IMR-90 (cell line): ENCODE measurements at regions not wholly inside any gene's neighbourhood (a gene's known extent, or its start where the extent isn't known, plus 50 kb on each side); places are given as distances from the start of the nearest gene placed in this dataset.

Experiments
- ATAC-seq: fragments of 200-7000 bp; cut with Tn5 transposase; 2 replicates; pipeline ENCODE4 v1.9.1; 2020; ENCODE audit warnings: low read depth, mild to moderate bottlenecking, moderate library complexity
- BruUV-seq: library from RNA; stranded (reverse); fragments of 400-500 nt; replicated peaks from 2 replicates; lab custom pipeline; 2021; lab: Mats Ljungman, UMichigan
- CTCF ChIA-PET: fragments of 300-600 bp; formaldehyde crosslinking; extraction: SDS; loops from one replicate; lab custom pipeline; 2021; ENCODE audit warnings: antibody characterized with exemption; lab: Yijun Ruan, JAX
- POLR2A ChIA-PET: fragments of 300-600 bp; sonication (Branson Sonifier 250); formaldehyde crosslinking; loops from one replicate; lab custom pipeline; 2022; ENCODE audit warnings: antibody characterized with exemption; ENCODE audit not compliant: unreplicated experiment; lab: Charles Lee
- DNase-seq: peaks from one replicate; pipeline ENCODE4 v3.0.0; 2013
- H2AFZ ChIP-seq: replicated peaks from 2 replicates; pipeline ENCODE3; 2013; ENCODE audit warnings: low read length, mild to moderate bottlenecking; ENCODE audit not compliant: poor library complexity
- H2AK5ac ChIP-seq: 2 replicates; pipeline ENCODE4 v1.6.1; 2013; ENCODE audit warnings: low read depth, low read length, inconsistent platforms
- H2AK9ac ChIP-seq: replicated peaks from 2 replicates; pipeline ENCODE3; 2013; ENCODE audit warnings: mild to moderate bottlenecking, low read depth, low read length, moderate library complexity; ENCODE audit not compliant: poor library complexity
- H2BK120ac ChIP-seq: 2 replicates; pipeline ENCODE4 v1.6.1; 2013; ENCODE audit warnings: low read depth, low read length, inconsistent platforms
- H2BK15ac ChIP-seq: 3 replicates; pipeline ENCODE4 v1.6.1; 2013; ENCODE audit warnings: low read depth, low read length, inconsistent platforms
- H2BK20ac ChIP-seq: 2 replicates; pipeline ENCODE4 v1.6.1; 2013; ENCODE audit warnings: low read depth, mild to moderate bottlenecking, inconsistent platforms, low read length, moderate library complexity
- H2BK5ac ChIP-seq: 2 replicates; pipeline ENCODE4 v1.6.1; 2013; ENCODE audit warnings: mild to moderate bottlenecking, low read depth, low read length, inconsistent platforms; ENCODE audit not compliant: poor library complexity, severe bottlenecking
- H3K14ac ChIP-seq: replicated peaks from 2 replicates; pipeline ENCODE4 v1.6.1; 2013; ENCODE audit warnings: low read depth, low read length, inconsistent platforms
- H3K18ac ChIP-seq: 2 replicates; pipeline ENCODE4 v1.6.1; 2013; ENCODE audit warnings: low read depth, low read length, control low read depth
- H3K23ac ChIP-seq: 2 replicates; pipeline ENCODE4 v1.6.1; 2013; ENCODE audit warnings: low read depth, low read length, inconsistent platforms
- H3K27ac ChIP-seq: 2 replicates; pipeline ENCODE4 v1.5.1; 2013; ENCODE audit warnings: mild to moderate bottlenecking, control low read depth, low read length; ENCODE audit not compliant: insufficient read depth
- H3K27me3 ChIP-seq: 2 replicates; pipeline ENCODE4 v1.6.1; 2013; ENCODE audit warnings: low read length; ENCODE audit not compliant: control insufficient read depth, insufficient read depth
- H3K36me3 ChIP-seq: 2 replicates; pipeline ENCODE4 v1.6.1; 2013; ENCODE audit warnings: low read length, mixed read lengths; ENCODE audit not compliant: control insufficient read depth, insufficient read depth
- H3K4ac ChIP-seq: 2 replicates; pipeline ENCODE4 v1.6.1; 2013; ENCODE audit warnings: low read depth, low read length, inconsistent platforms
- H3K4me1 ChIP-seq: 2 replicates; pipeline ENCODE4 v1.6.1; 2013; ENCODE audit warnings: low read length, mixed read lengths; ENCODE audit not compliant: control insufficient read depth, insufficient read depth
- H3K4me2 ChIP-seq: 2 replicates; pipeline ENCODE4 v1.6.1; 2013; ENCODE audit warnings: low read depth, mild to moderate bottlenecking, control low read depth, low read length, moderate library complexity
- H3K4me3 ChIP-seq: 2 replicates; pipeline ENCODE4 v1.5.1; 2013; ENCODE audit warnings: low read depth, mild to moderate bottlenecking, control low read depth, low read length, moderate library complexity; ENCODE audit not compliant: insufficient read depth
- H3K56ac ChIP-seq: 2 replicates; pipeline ENCODE4 v1.6.1; 2013; ENCODE audit warnings: low read length, inconsistent platforms; ENCODE audit not compliant: insufficient read depth; ENCODE audit errors: extremely low read depth
- H3K79me1 ChIP-seq, 2 experiments: 2 replicates each; pipeline ENCODE4 v1.6.1; 2013; ENCODE audit warnings: low read length in 2 of 2, inconsistent platforms in 1 of 2, low read depth in 1 of 2
- H3K9ac ChIP-seq: 2 replicates; pipeline ENCODE4 v1.6.1; 2013; ENCODE audit warnings: low read depth, low read length, control low read depth
- H3K9me1 ChIP-seq: 2 replicates; pipeline ENCODE4 v1.6.1; 2013; ENCODE audit warnings: low read length, inconsistent platforms; ENCODE audit not compliant: insufficient read depth
- H3K9me3 ChIP-seq: 2 replicates; pipeline ENCODE4 v1.6.1; 2013; ENCODE audit warnings: low read length; ENCODE audit not compliant: control insufficient read depth, insufficient read depth
- H4K20me1 ChIP-seq: 2 replicates; pipeline ENCODE4 v1.6.1; 2013; ENCODE audit warnings: low read length, inconsistent platforms; ENCODE audit not compliant: insufficient read depth
- H4K5ac ChIP-seq: 2 replicates; pipeline ENCODE4 v1.6.1; 2013; ENCODE audit warnings: mild to moderate bottlenecking, low read depth, low read length, control low read depth
- H4K8ac ChIP-seq, 2 experiments: 2 replicates each; pipeline ENCODE4 v1.6.1; 2013; ENCODE audit warnings: low read depth in 2 of 2, low read length in 2 of 2, control low read depth in 1 of 2, inconsistent platforms in 1 of 2
- H4K91ac ChIP-seq: 2 replicates; pipeline ENCODE4 v1.6.1; 2013; ENCODE audit warnings: low read depth, low read length, inconsistent platforms; ENCODE audit not compliant: insufficient read depth
- BHLHE40 ChIP-seq: fragments of 150-350 bp; IDR thresholded peaks from 2 replicates; pipeline ENCODE4 v1.6.1; 2016; ENCODE audit warnings: mild to moderate bottlenecking, low read depth, low read length
- CEBPB ChIP-seq: IDR thresholded peaks from 2 replicates; pipeline ENCODE4 v1.6.1; 2012; ENCODE audit warnings: low read depth, low read length, improper control_type of control experiment
- CHD1 ChIP-seq: IDR thresholded peaks from 2 replicates; pipeline ENCODE4 v1.6.1; 2012; ENCODE audit warnings: low read depth, low read length, improper control_type of control experiment
- CTCF ChIP-seq: conservative IDR thresholded peaks from 2 replicates; pipeline ENCODE4 v1.5.1; 2012; ENCODE audit warnings: mild to moderate bottlenecking, low read depth, low read length, improper control_type of control experiment
- ELK1 ChIP-seq: fragments of 150-350 bp; IDR thresholded peaks from 2 replicates; pipeline ENCODE4 v1.6.1; 2016; ENCODE audit warnings: low read depth, mild to moderate bottlenecking, low read length, moderate library complexity, borderline replicate concordance
- FOS ChIP-seq: fragments of 150-350 bp; IDR thresholded peaks from 2 replicates; pipeline ENCODE4 v1.6.1; 2016; ENCODE audit warnings: low read depth, low read length
- MAFK ChIP-seq: IDR thresholded peaks from 2 replicates; pipeline ENCODE4 v1.6.1; 2012; ENCODE audit warnings: low read depth, low read length, improper control_type of control experiment
- MAZ ChIP-seq: IDR thresholded peaks from 2 replicates; pipeline ENCODE4 v1.6.1; 2012; ENCODE audit warnings: low read depth, mild to moderate bottlenecking, low read length, improper control_type of control experiment, moderate library complexity, borderline replicate concordance
- MXI1 ChIP-seq: IDR thresholded peaks from 2 replicates; pipeline ENCODE4 v1.6.1; 2012; ENCODE audit warnings: low read depth, mild to moderate bottlenecking, low read length, moderate library complexity, borderline replicate concordance
- NFE2L2 ChIP-seq: fragments of 150-350 bp; IDR thresholded peaks from 2 replicates; pipeline ENCODE4 v1.6.1; 2016; ENCODE audit warnings: low read depth, mild to moderate bottlenecking, low read length
- POLR2A ChIP-seq: IDR thresholded peaks from 2 replicates; pipeline ENCODE4 v1.6.1; 2012; ENCODE audit warnings: mild to moderate bottlenecking, low read depth, low read length
- RAD21 ChIP-seq: IDR thresholded peaks from 2 replicates; pipeline ENCODE4 v1.6.1; 2012; ENCODE audit warnings: low read length, improper control_type of control experiment
- RCOR1 ChIP-seq: IDR thresholded peaks from 2 replicates; pipeline ENCODE4 v1.6.1; 2012; ENCODE audit warnings: mild to moderate bottlenecking, low read length, improper control_type of control experiment; ENCODE audit not compliant: insufficient replicate concordance
- RFX5 ChIP-seq: IDR thresholded peaks from 2 replicates; pipeline ENCODE4 v1.8.0; 2012; ENCODE audit warnings: low read depth, mild to moderate bottlenecking, low read length, moderate library complexity
- SMC3 ChIP-seq: fragments of 150-350 bp; IDR thresholded peaks from 2 replicates; pipeline ENCODE4 v1.6.1; 2016; ENCODE audit warnings: low read depth, mild to moderate bottlenecking, antibody characterized with exemption, low read length, moderate library complexity
- WGBS, 2 experiments: methylation state at CpG; one replicate each; pipeline versions ENCODE4 v1.1.5 to v1.1.7; 2013; ENCODE audit warnings: missing lambda C conversion rate in 2 of 2; ENCODE audit not compliant: insufficient read length in 1 of 2; ENCODE audit errors: extremely low coverage in 2 of 2; 5-methylcytosine and 5-hydroxymethylcytosine counted together
- dilution Hi-C: fragments of 300-500 bp; cut with HindIII; formaldehyde crosslinking; loops from one replicate; pipeline ENCODE4 v1.14.3; 2018; ENCODE audit warnings: low sequenced_read_pairs; ENCODE audit not compliant: unreplicated experiment
- in situ Hi-C: fragments of 300-500 bp; cut with MboI; formaldehyde crosslinking; loops from 3 replicates; pipeline ENCODE4 v1.14.3; 2019; ENCODE audit warnings: low sequenced_read_pairs, inconsistent platforms, mixed read lengths
- intact Hi-C: fragments of 100-400 bp; cut with micrococcal nuclease; formaldehyde crosslinking; loops from 2 replicates; pipeline ENCODE4 v1.10.0; 2022
- TF ChIP-seq, protein P1 (sequence below): fragments of 150-350 bp; IDR thresholded peaks from 2 replicates; pipeline ENCODE4 v1.6.1; 2017; ENCODE audit warnings: mild to moderate bottlenecking, antibody characterized with exemption, low read length, low read depth

DNA sequence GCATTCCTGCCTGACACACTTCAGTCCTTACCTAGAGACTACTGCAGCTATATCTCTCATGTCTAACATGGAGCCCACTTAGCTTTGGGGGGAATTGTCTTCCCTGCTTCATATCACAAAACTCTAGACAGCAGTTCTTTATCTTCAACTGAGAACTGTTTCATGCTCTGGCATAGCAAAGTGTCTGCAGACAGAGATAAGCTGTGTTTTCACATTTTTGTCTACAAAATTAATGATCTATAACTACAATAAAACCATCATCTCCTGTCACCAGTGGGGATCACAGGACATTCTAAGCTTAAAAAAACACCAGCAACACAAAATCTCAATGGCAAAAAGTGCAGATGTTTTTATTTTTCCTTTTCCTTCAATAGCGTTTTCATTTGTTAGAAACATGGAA is 137.1 kb upstream of the VRK1 start:
- DNase-seq (no peak), ATAC-seq (no peak)
- Histone ChIP-seq H3K14ac (no peak overlapping the region), H3K18ac (no peak overlapping the region), H3K79me1 (no peaks in the 10 kb centered on the region), H3K56ac (no peak overlapping the region), H3K4ac (no peak overlapping the region), H2AK5ac (no peak overlapping the region), H4K5ac (no peak overlapping the region), H2BK5ac (no peak overlapping the region), H3K4me2 (no peak overlapping the region), H3K23ac (no peak overlapping the region), H3K9me3 (no peaks in the 10 kb centered on the region), H4K8ac (no peak overlapping the region), H3K9ac (no peak overlapping the region), H2AK9ac (no peak overlapping the region), H3K4me1 (no peaks in the 10 kb centered on the region), H4K91ac (no peak overlapping the region), H3K27ac (no peak overlapping the region), H3K36me3 (no peaks in the 10 kb centered on the region), H3K9me1 (no peaks in the 10 kb centered on the region), H3K4me3 (no peak overlapping the region), H2BK120ac (no peak overlapping the region), H4K20me1 (no peaks in the 10 kb centered on the region), H2BK20ac (no peak overlapping the region), H3K27me3 (peaks cover 2% of the 10 kb centered on the region; the same call in 1 of the 2 replicates), H2BK15ac (no peak overlapping the region), H2AFZ (no peak overlapping the region)
- dilution Hi-C loops = no loop called here
- no TSS peak for BruUV-seq
- in situ Hi-C loops = no loop called here
- intact Hi-C loops = no loop called here
- ChIA-PET CTCF (no interaction called here), POLR2A (no interaction called here)
- WGBS, 2 experiments = no CpG with 5 or more reads among the region's 1 CpG
- no peak for TF ChIP-seq MXI1
- TF ChIP-seq BHLHE40 = no peak
- TF ChIP-seq POLR2A = no peak
- no peak for TF ChIP-seq CHD1
- no peak for TF ChIP-seq SMC3
- TF ChIP-seq MAZ = no peak
- TF ChIP-seq RAD21 = no peak
- TF ChIP-seq CEBPB = no peak
- no peak for TF ChIP-seq FOS
- no peak for TF ChIP-seq MAFK
- no peak for TF ChIP-seq ELK1
- TF ChIP-seq NFE2L2 = no peak
- no peak for TF ChIP-seq CTCF
- no peak for TF ChIP-seq RCOR1
- TF ChIP-seq, protein P1, sequence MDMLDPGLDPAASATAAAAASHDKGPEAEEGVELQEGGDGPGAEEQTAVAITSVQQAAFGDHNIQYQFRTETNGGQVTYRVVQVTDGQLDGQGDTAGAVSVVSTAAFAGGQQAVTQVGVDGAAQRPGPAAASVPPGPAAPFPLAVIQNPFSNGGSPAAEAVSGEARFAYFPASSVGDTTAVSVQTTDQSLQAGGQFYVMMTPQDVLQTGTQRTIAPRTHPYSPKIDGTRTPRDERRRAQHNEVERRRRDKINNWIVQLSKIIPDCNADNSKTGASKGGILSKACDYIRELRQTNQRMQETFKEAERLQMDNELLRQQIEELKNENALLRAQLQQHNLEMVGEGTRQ = no peak
- no peak for TF ChIP-seq RFX5
